PC-9 (cell line): ENCODE measurements at regions not wholly inside any gene's neighbourhood (a gene's known extent, or its start where the extent isn't known, plus 50 kb on each side); places are given as distances from the start of the nearest gene placed in this dataset.

Experiments
- CTCF ChIP-seq: fragments of 200-600 bp; sonication (generic); conservative IDR thresholded peaks from 2 replicates; pipeline ENCODE4 v1.6.1; 2017; ENCODE audit warnings: mixed run types, antibody characterized with exemption, mild to moderate bottlenecking, moderate library complexity
- EZH2 ChIP-seq: fragments of 200-600 bp; sonication (generic); IDR thresholded peaks from 2 replicates; pipeline ENCODE4 v1.8.0; 2017; ENCODE audit warnings: antibody characterized with exemption, low read depth

- no peak for TF ChIP-seq CTCF
- TF ChIP-seq EZH2 = no peak
Observed at GRCh38 chr1:191875994-191876393, 282.3 kb upstream of the RGS18 start.
